Activated CD4-positive, CD25-positive, alpha-beta regulatory T cell treated with anti-CD3 and anti-CD28 coated beads, Interleukin-2, amount 50 U/mL, for 24 hours (primary cell): ENCODE measurements at regions not wholly inside any gene's neighbourhood (a gene's known extent, or its start where the extent isn't known, plus 50 kb on each side); places are given as distances from the start of the nearest gene placed in this dataset.

Experiments used
- ATAC-seq, 2 donors: fragments of 150-1000 bp; cut with Tn5 transposase; one replicate each; pipeline ENCODE4 v1.10.0; 2021; ENCODE audit warnings: mild to moderate bottlenecking in 1 of 2, moderate library complexity in 1 of 2

DNA sequence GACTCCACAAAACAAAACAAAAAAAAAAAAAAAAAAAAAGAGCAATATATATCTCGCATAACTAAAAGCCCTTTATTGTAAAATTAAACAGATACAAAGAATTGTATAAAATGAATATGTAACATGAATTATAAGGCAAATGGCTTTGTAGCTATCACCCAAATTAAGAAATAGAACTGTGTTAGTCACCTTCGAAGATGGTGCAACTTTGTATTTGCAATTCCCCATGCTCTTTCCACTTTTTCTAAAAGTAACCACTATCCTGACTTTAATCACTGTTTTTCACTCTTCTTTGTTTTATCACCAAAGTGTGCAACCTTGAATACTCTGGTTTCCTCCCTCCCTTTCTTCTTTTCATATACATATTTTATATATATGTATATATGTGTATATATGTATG lies 57.1 kb upstream of the HTR2A start:
- ATAC-seq, result no peak

DNA sequence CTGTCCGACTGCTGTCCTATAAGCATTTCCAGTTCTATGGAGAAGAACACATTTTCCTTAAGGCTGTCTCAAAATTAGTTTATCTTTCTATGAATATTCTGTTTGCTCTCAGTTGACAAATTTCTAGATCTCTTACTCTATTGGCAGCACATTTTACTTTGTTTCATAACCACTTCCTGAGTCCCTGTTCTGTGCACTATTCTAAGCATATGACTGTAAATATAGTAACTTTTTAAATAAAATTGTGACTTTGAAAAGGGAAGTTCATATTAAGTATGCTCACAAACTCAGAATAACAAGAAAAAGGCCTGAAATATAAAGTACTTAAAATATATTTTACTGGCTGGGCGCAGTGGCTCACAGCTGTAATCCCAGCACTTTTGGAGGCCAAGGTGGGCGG lies 56.5 kb upstream of the HTR2A start:
- ATAC-seq, result no peak

DNA sequence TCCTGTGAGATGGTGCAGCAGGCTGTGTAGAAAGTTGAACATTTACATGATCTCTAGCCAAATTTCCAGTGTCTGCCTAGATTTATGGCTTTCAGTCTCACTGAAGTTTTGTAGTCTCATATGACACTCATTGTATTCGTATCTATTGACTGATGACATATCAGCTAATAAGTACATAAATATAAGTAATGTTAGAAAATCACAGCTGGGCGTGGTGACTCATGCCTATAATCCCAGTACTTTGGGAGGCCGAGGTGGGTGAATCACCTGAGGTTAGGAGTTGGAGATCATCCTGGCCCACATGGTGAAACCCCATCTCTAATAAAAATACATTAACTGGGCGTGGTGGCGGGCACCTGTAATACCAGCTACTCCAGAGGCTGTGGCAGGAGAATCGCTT lies 54.7 kb upstream of the HTR2A start:
- ATAC-seq, result no peak

DNA sequence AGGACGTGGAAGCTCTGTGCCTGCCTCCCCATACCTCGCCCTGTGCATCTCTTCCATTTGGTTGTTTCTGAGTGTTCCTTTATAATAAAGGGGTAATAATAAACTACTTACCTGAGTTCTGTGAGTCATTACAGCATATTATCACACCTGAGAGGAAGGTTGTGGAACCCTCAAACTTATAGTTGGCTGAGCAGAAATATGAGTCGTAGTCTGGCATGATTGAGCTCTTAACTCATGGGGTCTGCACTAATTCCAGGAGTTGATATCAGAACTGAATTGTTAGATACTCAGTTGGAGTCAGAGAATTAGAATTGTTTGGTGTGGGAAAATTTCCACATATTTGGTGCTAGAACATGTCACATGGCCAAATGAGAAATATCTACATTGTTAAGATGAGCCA lies 52.4 kb upstream of the HTR2A start:
- no peak for ATAC-seq

DNA sequence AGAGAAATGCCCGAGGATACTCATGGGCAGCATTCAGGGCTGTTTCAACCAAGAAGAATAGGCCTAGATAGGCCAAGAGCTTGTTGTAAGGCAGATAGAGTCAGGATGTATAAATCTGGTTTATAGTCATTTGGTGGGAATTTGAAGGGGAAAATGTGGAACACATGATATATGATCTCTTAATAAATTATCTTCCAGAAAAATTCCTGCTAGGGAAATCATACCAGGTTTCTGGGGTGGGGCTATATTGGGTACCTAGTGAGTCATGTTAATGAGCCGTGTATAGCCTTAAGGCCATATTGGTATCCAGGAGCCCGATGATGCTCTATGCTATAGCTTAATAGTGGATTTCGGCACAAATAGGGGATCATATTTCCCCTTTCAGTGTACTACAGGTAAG lies 51.5 kb upstream of the HTR2A start:
- no peak for ATAC-seq

DNA sequence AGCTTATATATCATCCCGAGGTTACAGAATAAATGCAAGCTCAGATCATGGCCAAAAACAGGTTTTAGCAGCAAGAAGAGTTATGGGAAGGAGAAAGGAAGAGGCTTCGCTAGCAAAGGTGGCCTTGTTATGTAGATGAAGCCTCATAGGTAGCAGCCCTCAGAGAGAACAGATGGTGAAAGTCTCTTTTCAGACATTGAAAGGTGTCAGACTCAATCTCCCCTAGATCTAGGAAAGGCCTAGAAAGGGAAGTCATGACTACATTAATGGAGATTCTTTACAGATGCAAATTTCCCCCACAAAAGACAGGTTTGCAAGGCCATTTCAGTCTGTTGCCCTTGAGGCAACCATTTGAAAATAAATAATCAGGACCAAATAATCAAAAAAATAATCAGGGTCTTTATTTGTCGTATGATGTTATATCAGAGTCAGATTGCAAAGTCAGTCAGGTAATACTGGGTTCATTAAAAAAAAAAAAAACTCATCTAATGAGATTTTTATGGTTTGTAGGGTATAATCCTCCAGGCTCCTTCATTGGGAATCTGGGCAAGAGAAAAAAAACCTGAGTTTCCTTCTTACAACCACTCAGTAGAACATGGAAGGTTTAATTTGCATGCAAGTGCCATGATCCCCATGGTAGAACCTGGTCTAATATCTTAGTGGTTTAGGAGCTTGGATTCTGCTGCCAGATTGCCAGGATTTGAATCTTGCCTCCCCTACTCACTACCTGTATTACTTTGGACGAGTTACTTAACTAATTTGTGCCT lies 50.8 kb upstream of the HTR2A start:
- no peak for ATAC-seq
